Esophagus mucosa (tissue), 1 donor: ENCODE measurements at regions not wholly inside any gene's neighbourhood (a gene's known extent, or its start where the extent isn't known, plus 50 kb on each side); places are given as distances from the start of the nearest gene placed in this dataset.
"Not testable (repeated sequence)": the region's sequence is repeated elsewhere in the genome, so short reads cannot be mapped to it uniquely, and the experiment has no call there.

Experiments
- ATAC-seq: fragments of 200-7000 bp; cut with Tn5 transposase; one replicate; pipeline ENCODE4 v1.9.1; 2020
- donor health status: DM: yes; HTN: yes; CAD: no.

- not testable (repeated sequence) for ATAC-seq
Observed at GRCh38 chr7:49100908-49101740, 176.8 kb downstream of the CDC14C start.

- ATAC-seq, result no peak
Observed at GRCh38 chr7:49102411-49102810, 178.1 kb downstream of the CDC14C start.

- ATAC-seq, result no peak
Observed at GRCh38 chr7:49111706-49112105, 187.4 kb downstream of the CDC14C start.

GRCh38 chr7:49112222-49112621, 187.9 kb downstream of the CDC14C start:
- no peak for ATAC-seq

GRCh38 chr7:49112647-49113046, 188.3 kb downstream of the CDC14C start:
- no peak for ATAC-seq

GRCh38 chr7:49119706-49120105, 195.4 kb downstream of the CDC14C start:
- no peak for ATAC-seq

GRCh38 chr7:49125246-49125645, 200.9 kb downstream of the CDC14C start:
- ATAC-seq, result no peak

- no peak for ATAC-seq
Observed at GRCh38 chr7:49127359-49127913, 203.1 kb downstream of the CDC14C start.

GRCh38 chr7:49137978-49138377, 213.6 kb downstream of the CDC14C start:
- no peak for ATAC-seq

- ATAC-seq, result no peak
Observed at GRCh38 chr7:49150486-49150885, 226.1 kb downstream of the CDC14C start.

- ATAC-seq, result no peak
Observed at GRCh38 chr7:49151146-49151545, 226.8 kb downstream of the CDC14C start.

- ATAC-seq, result no peak
Observed at GRCh38 chr7:49158321-49158720, 234.0 kb downstream of the CDC14C start.

- ATAC-seq, result no peak
Observed at GRCh38 chr7:49159536-49159935, 235.2 kb downstream of the CDC14C start.

- ATAC-seq, result no peak
Observed at GRCh38 chr7:49166441-49166840, 242.1 kb downstream of the CDC14C start.

GRCh38 chr7:49172639-49173038, 248.3 kb downstream of the CDC14C start:
- peak; percentile 64 for ATAC-seq

GRCh38 chr7:49174396-49174795, 250.0 kb downstream of the CDC14C start:
- peak; percentile 95 for ATAC-seq

- no peak for ATAC-seq
Observed at GRCh38 chr7:49187543-49188268, 263.4 kb downstream of the CDC14C start.

GRCh38 chr7:49228426-49229098, 304.2 kb downstream of the CDC14C start:
- peak; percentile 69 for ATAC-seq

GRCh38 chr7:49229246-49229645, 304.9 kb downstream of the CDC14C start:
- peak; percentile 65 for ATAC-seq

- no peak for ATAC-seq
Observed at GRCh38 chr7:49243521-49243920, 319.2 kb downstream of the CDC14C start.

- ATAC-seq, result no peak
Observed at GRCh38 chr7:49244543-49244942, 320.2 kb downstream of the CDC14C start.

- no peak for ATAC-seq
Observed at GRCh38 chr7:49245062-49245461, 320.7 kb downstream of the CDC14C start.

- no peak for ATAC-seq
Observed at GRCh38 chr7:49247759-49248158, 323.4 kb downstream of the CDC14C start.
